ENCODE measurements at regions not wholly inside any gene's neighbourhood (a gene's known extent, or its start where the extent isn't known, plus 50 kb on each side); places are given as distances from the start of the nearest gene placed in this dataset.
A peak's percentile ranks its signal among the peaks of the same experiment; 100 is the strongest.
"Not testable (repeated sequence)": the region's sequence is repeated elsewhere in the genome, so short reads cannot be mapped to it uniquely, and the experiment has no call there.

DNA sequence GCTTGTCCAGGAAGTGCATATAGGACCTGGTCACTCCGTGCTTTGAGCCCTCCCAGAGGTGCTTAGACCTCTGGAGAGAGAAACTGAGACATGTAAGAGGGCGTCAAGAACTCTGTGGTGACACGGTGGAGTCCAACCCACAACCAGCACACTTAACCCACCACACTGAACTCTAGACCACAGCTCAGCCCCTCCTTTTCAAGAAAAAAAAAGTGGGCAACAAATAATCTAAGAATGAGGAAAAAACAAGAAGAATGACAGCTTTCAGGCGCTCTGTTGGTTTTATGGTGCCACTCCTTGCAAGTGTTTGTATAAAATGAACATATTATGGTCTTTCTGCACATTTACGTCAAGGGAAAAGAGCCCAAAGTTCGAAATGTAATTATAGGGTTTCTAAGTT is 50.2 kb upstream of the SNAPC3 start:
- DNase-seq: no peak
- in situ Hi-C loops (cut with MboI; ENCODE audit: low pct_unique_long_range_greater_than_20kb, low sequenced_read_pairs): no loop called here

DNA sequence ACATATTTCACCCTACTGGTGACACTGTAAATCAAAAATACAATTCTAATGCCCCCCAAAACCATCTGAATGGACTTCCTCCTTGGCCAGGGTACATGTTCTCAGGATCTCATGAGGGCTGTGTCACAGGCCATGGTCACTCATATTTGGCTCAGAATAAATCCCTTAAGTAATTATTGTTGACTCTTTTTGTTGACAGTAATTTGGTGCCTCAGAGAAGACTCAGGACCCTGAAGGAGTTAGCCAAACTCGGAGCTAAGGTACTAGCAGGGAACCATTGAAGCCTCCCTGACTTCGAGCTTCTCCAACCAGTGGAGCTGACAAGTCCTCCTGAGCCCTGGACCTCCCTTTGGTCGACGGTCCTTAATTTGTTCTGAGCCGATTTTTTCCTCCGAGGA is 51.2 kb upstream of the SNAPC3 start:
- in situ Hi-C loops (cut with MboI; ENCODE audit: low pct_unique_long_range_greater_than_20kb, low sequenced_read_pairs): no loop called here
- no peak for DNase-seq

DNA sequence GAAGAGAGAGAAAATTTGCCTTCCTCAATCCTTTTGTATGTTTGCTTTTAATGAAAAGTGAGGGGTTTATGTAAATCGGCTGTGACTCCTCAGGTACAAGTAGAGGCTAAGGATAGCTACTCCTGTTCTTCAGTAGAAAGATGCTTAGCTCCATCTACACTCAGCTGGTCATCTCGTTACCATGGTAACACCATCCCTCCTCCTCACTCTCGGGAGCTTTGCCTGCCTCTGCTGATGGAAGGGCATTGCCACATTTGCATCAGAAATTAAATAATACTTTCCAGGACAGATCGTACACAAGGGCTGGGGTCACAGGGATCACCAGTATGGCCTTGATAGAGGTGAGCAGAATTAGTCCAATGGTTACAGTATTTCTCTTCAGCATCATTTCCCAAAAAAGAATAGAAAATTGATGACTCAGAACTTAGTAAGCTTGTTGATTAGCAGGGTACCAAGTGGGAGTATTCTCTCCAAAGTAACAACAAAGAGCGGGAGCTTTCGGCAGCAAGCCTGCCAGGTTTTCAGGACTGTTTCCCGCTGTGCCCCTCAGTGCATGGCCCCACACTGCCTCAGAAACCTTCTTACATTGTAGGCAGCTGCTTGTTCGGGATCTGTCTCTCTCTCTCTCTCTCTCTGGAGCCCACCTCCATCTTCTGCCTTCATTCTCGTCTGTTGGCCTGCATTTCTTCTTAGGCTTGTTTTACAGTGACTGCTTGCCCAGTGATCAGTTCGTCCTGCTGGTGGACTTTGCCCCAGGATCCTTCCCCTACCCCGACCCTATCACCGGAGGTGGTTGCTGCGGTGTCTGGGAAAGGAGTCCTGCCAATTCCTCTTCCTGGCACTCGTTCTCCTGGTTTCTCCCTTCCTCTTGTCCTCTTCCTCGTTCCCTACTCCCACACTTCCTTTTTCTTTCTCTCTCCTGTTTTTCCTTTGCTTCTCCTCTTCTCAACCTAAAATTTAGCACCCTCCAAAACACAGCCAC is 51.9 kb upstream of the SNAPC3 start:
- in situ Hi-C loops (cut with MboI; ENCODE audit: low pct_unique_long_range_greater_than_20kb, low sequenced_read_pairs): no loop called here
- no peak for DNase-seq

DNA sequence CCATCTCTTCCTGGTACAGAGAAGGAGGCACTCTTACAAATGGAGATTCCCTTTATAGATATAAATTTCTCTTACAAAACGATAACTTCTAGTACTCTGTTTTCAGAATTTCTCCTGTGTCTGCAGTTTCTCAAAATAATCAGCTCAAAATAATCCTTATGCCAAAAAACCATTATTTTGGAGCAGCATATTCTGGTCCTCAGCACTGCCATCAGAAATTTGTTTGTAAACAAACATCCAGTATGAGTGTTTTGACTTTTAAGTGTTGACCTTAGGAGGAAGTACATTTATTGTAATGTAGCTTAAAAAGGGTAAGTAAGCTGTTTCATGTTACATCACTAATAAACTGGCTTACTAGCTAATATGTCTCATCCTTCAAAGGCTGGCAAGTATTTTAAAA is 52.8 kb upstream of the SNAPC3 start:
- in situ Hi-C loops (cut with MboI; ENCODE audit: low pct_unique_long_range_greater_than_20kb, low sequenced_read_pairs): no loop called here
- DNase-seq: no peak

GRCh38 chr9:15369238-15369637 is 53.4 kb upstream of the SNAPC3 start:
- in situ Hi-C loops (cut with MboI; ENCODE audit: low pct_unique_long_range_greater_than_20kb, low sequenced_read_pairs): no loop called here
- DNase-seq: no peak

GRCh38 chr9:15364975-15365553 is 57.6 kb upstream of the SNAPC3 start:
- DNase-seq; in situ Hi-C loops (cut with MboI; ENCODE audit: low pct_unique_long_range_greater_than_20kb, low sequenced_read_pairs): not testable (repeated sequence)

DNA sequence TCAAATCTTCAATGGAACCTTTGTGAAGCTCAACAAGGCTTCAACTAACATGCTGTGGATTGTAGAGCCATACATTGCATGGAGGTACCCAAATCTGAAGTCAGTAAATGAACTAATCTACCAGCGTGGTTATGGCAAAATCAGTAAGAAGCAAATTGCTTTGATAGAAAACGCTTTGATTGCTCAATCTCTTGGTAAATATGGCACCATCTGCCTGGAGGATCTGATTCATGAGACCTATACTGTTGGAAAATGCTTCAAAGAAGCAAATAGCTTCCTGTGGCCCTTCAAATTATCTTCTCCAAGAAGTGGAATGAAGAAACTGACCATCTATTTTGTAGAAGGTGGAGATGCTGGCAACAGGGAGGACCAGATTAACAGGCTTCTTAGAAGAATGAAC is 54.7 kb upstream of the TTC39B start:
- in situ Hi-C loops (cut with MboI; ENCODE audit: low pct_unique_long_range_greater_than_20kb, low sequenced_read_pairs): no loop called here

DNA sequence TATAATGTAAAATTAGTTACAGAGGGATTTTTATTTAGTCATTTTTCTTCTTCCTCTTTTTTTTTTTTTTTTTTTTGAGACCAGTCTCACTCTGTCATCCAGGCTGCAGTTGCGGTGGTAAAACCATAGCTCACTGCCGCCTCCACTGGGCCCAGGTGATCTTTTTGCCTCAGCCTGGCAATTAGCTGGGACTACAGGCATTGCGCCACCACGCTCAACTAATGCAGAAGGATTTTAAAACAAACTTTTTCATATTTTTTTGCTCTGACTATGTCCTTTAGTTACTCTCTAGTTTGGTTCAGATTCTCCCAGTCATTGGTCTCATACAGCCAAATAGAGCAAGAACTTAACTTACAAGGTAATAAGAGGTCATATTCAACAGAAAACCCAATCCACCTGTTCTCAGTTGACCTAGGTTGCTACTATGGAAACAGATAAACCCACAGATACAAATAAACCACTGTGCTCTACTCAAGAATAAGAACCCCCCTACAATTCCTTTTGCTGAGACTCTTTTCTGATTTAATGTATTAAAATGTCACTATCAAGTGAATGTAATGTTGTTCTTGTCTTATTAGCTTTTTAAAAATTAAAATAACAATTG is 50.1 kb upstream of the TTC39B start:
- peak; percentile 86 for DNase-seq
- in situ Hi-C loops (cut with MboI; ENCODE audit: low pct_unique_long_range_greater_than_20kb, low sequenced_read_pairs): no loop called here

More for the DNA sequence above, 54.7 kb upstream of the TTC39B start:
- no peak for DNase-seq
